Parathyroid adenoma (tissue), 2 donors: ENCODE measurements at regions not wholly inside any gene's neighbourhood (a gene's known extent, or its start where the extent isn't known, plus 50 kb on each side); places are given as distances from the start of the nearest gene placed in this dataset.

Source experiments
- H2AFZ ChIP-seq: fragments of 300-600 bp; sonication (generic); one replicate; pipeline ENCODE4 v1.7.0; 2017; ENCODE audit warnings: antibody characterized with exemption, mild to moderate bottlenecking
- H3K27ac ChIP-seq: fragments of 300-600 bp; sonication (generic); one replicate; pipeline ENCODE4 v1.7.0; 2017
- H3K27me3 ChIP-seq: fragments of 300-600 bp; sonication (generic); one replicate; pipeline ENCODE4 v1.7.0; 2017; ENCODE audit warnings: low read length; ENCODE audit not compliant: control insufficient read depth, insufficient read depth
- H3K36me3 ChIP-seq: fragments of 300-600 bp; sonication (generic); one replicate; pipeline ENCODE4 v1.7.0; 2017; ENCODE audit warnings: low read length; ENCODE audit not compliant: control insufficient read depth, insufficient read depth
- H3K4me1 ChIP-seq: fragments of 300-600 bp; sonication (generic); one replicate; pipeline ENCODE4 v1.7.0; 2017; ENCODE audit warnings: control low read depth
- H3K4me2 ChIP-seq: fragments of 300-600 bp; sonication (generic); one replicate; pipeline ENCODE4 v1.7.0; 2017; ENCODE audit warnings: low read length
- H3K4me3 ChIP-seq: fragments of 300-600 bp; sonication (generic); one replicate; pipeline ENCODE4 v1.7.0; 2017; ENCODE audit warnings: low read depth, low read length
- H3K79me2 ChIP-seq: fragments of 300-600 bp; sonication (generic); one replicate; pipeline ENCODE4 v1.7.0; 2017; ENCODE audit warnings: control low read depth
- H3K9ac ChIP-seq: fragments of 300-600 bp; sonication (generic); one replicate; pipeline ENCODE4 v1.7.0; 2017; ENCODE audit warnings: mild to moderate bottlenecking
- H3K9me3 ChIP-seq: fragments of 300-600 bp; sonication (generic); one replicate; pipeline ENCODE4 v1.7.0; 2017; ENCODE audit warnings: low read length; ENCODE audit not compliant: control insufficient read depth
- CTCF ChIP-seq: fragments of 300-600 bp; sonication (generic); IDR thresholded peaks from one replicate; pipeline ENCODE4 v1.7.0; 2017; ENCODE audit warnings: antibody characterized with exemption, mild to moderate bottlenecking
- donor health status: primary hyperparathyroidism.

GRCh38 chr20:48172357-48172702 lies 387.0 kb upstream of the SULF2 start:
- H2AFZ ChIP-seq: no peak overlapping the region
- no peak for TF ChIP-seq CTCF

GRCh38 chr20:48171626-48172356 lies 386.5 kb upstream of the SULF2 start:
- Histone ChIP-seq H2AFZ (no peak overlapping the region), H3K27me3 (no peaks in the 10 kb centered on the region), H3K4me1 (no peaks in the 10 kb centered on the region), H3K27ac (no peak overlapping the region), H3K4me3 (no peak overlapping the region), H3K36me3 (no peaks in the 10 kb centered on the region), H3K79me2 (no peaks in the 10 kb centered on the region), H3K4me2 (no peak overlapping the region), H3K9ac (no peak overlapping the region), H3K9me3 (no peaks in the 10 kb centered on the region)
- no peak for TF ChIP-seq CTCF

More at GRCh38 chr20:48172357-48172702, 387.0 kb upstream of the SULF2 start:
- Histone ChIP-seq H3K4me2 (no peak overlapping the region), H3K79me2 (no peaks in the 10 kb centered on the region), H3K36me3 (no peaks in the 10 kb centered on the region), H3K4me3 (no peak overlapping the region), H3K9me3 (no peaks in the 10 kb centered on the region), H3K4me1 (no peaks in the 10 kb centered on the region), H3K27me3 (no peaks in the 10 kb centered on the region), H3K9ac (no peak overlapping the region), H3K27ac (no peak overlapping the region)

- Histone ChIP-seq H2AFZ (no peak overlapping the region), H3K4me1 (no peaks in the 10 kb centered on the region), H3K4me3 (no peak overlapping the region), H3K9ac (no peak overlapping the region), H3K79me2 (no peaks in the 10 kb centered on the region), H3K27ac (no peak overlapping the region), H3K27me3 (no peaks in the 10 kb centered on the region), H3K4me2 (no peak overlapping the region), H3K9me3 (no peaks in the 10 kb centered on the region), H3K36me3 (no peaks in the 10 kb centered on the region)
- no peak for TF ChIP-seq CTCF
Measured at GRCh38 chr20:48171071-48171470, 385.8 kb upstream of the SULF2 start.

GRCh38 chr20:48170625-48171024 lies 385.3 kb upstream of the SULF2 start:
- Histone ChIP-seq H3K4me1 (no peaks in the 10 kb centered on the region), H2AFZ (no peak overlapping the region), H3K27me3 (peaks cover 2% of the 10 kb centered on the region), H3K4me2 (no peak overlapping the region), H3K36me3 (no peaks in the 10 kb centered on the region), H3K4me3 (no peak overlapping the region), H3K79me2 (no peaks in the 10 kb centered on the region), H3K27ac (no peak overlapping the region), H3K9ac (no peak overlapping the region), H3K9me3 (no peaks in the 10 kb centered on the region)
- TF ChIP-seq CTCF: no peak

GRCh38 chr20:48169650-48170225 lies 384.5 kb upstream of the SULF2 start:
- peaks cover 2% of the 10 kb centered on the region for H3K27me3 ChIP-seq
- H3K36me3 ChIP-seq: no peaks in the 10 kb centered on the region
- H3K4me2 ChIP-seq: no peak overlapping the region
- H3K4me1 ChIP-seq: no peaks in the 10 kb centered on the region
- H3K27ac ChIP-seq: no peak overlapping the region
- H3K4me3 ChIP-seq: no peak overlapping the region
- H3K9ac ChIP-seq: no peak overlapping the region
- H3K79me2 ChIP-seq: no peaks in the 10 kb centered on the region
- H2AFZ ChIP-seq: no peak overlapping the region
- no peaks in the 10 kb centered on the region for H3K9me3 ChIP-seq
- no peak for TF ChIP-seq CTCF
